ENCODE measurements at regions not wholly inside any gene's neighbourhood (a gene's known extent, or its start where the extent isn't known, plus 50 kb on each side); places are given as distances from the start of the nearest gene placed in this dataset.

DNA sequence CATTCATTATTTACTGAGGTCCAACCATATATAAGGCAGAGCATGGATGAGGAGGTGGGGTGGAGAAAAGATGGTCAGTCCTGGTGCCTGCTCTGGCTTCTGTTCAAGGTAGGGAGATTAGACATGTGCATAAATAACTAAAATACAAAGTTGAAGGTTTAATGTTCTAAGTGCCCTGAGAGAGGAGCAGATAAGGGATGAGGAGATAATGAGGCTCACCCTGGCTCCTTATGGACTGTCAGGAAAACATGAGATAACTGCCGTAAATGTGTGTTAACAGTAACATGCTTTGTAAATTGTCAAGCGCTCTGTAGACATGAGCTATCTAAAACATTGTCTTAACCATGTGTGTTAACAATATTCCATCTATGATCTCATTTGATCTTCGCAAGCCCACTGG lies 474.6 kb upstream of the USP24 start:
- no peak for DNase-seq (ENCODE audit: low read depth)
- H3K4me3 ChIP-seq (ENCODE audit: low read depth, low read length): no peak overlapping the region
- TF ChIP-seq, protein P1, sequence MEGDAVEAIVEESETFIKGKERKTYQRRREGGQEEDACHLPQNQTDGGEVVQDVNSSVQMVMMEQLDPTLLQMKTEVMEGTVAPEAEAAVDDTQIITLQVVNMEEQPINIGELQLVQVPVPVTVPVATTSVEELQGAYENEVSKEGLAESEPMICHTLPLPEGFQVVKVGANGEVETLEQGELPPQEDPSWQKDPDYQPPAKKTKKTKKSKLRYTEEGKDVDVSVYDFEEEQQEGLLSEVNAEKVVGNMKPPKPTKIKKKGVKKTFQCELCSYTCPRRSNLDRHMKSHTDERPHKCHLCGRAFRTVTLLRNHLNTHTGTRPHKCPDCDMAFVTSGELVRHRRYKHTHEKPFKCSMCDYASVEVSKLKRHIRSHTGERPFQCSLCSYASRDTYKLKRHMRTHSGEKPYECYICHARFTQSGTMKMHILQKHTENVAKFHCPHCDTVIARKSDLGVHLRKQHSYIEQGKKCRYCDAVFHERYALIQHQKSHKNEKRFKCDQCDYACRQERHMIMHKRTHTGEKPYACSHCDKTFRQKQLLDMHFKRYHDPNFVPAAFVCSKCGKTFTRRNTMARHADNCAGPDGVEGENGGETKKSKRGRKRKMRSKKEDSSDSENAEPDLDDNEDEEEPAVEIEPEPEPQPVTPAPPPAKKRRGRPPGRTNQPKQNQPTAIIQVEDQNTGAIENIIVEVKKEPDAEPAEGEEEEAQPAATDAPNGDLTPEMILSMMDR (IDR thresholded peaks at IDR 0.05; ENCODE audit: low read depth, low read length, missing control alignments): no peak
- in situ Hi-C loops (cut with HindIII; ENCODE audit: low sequenced_read_pairs): no loop called here

- in situ Hi-C loops (cut with HindIII; ENCODE audit: low sequenced_read_pairs): no loop called here
- H3K4me3 ChIP-seq (ENCODE audit: low read depth, low read length): no peak overlapping the region
- TF ChIP-seq, protein P1 (IDR thresholded peaks at IDR 0.05; ENCODE audit: low read depth, low read length, missing control alignments): no peak
- no peak for DNase-seq (ENCODE audit: low read depth)
Observed at GRCh38 chr1:55685560-55685959, 470.4 kb upstream of the USP24 start.

DNA sequence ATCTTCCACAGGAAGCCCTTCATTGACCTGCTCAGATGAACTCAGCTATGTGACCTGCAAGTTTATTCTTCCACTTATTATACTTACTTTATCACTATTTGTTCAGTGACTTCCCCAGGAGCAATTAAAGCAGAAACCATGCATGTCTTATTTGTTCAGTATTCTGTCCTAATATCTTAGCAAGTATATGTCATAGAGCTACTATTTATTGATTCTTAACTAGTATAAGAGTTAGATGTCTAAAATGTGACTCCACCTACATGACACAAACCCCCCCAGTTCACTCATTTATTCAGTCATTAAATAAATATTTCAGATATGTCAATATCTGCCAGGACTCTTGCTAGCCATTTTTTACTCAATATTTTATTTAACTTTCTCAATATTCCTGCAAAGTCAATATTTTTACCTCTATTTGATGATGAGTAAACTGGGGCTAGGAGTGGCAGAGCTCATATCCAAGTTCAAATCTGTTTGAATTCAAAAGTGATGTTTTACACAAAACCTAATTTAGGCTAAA lies 469.0 kb upstream of the USP24 start:
- no peak overlapping the region for H3K4me3 ChIP-seq (ENCODE audit: low read depth, low read length)
- in situ Hi-C loops (cut with HindIII; ENCODE audit: low sequenced_read_pairs): no loop called here
- DNase-seq (ENCODE audit: low read depth): no peak
- TF ChIP-seq, protein P1 (IDR thresholded peaks at IDR 0.05; ENCODE audit: low read depth, low read length, missing control alignments): no peak

DNA sequence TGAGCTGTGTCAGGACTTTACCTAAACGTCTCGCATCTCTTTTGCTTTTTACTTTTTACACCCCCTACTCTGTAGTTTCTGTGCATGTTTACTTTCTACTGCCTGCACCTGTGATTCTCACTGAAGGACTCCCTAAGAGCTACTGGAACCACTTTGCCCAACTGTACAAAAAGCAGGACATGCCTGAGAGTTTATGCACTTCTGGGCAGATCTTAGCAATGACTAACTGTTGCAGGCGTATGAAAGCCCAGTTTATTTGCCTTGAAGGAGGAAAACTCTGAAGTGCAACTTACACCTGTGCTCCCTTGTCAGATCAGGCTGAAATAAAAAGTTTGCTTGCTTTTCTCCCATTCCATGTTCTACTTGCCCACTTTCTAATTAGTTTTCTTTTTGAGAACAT lies 467.0 kb upstream of the USP24 start:
- H3K4me3 ChIP-seq (ENCODE audit: low read depth, low read length): no peak overlapping the region
- in situ Hi-C loops (cut with HindIII; ENCODE audit: low sequenced_read_pairs): no loop called here
- DNase-seq (ENCODE audit: low read depth): no peak
- TF ChIP-seq, protein P1 (IDR thresholded peaks at IDR 0.05; ENCODE audit: low read depth, low read length, missing control alignments): no peak

DNA sequence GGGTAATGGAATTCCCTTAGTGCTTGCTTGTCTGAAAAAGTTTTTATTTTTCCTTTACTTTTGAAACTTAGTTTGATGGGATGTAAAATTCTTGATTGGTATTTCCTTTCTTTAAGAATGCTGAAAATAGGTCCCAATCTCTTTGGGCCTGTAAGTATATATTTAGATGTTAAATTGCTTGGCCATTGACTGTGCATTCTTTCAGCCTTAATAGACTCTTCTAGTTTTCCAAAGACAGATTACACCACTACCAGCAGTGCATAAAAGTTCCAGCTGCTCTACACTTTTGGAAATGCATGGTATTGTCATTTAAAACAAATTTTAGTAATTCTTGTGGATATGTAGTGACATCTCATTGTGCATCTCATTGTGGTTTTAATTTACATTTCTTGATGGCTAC lies 464.8 kb upstream of the USP24 start:
- TF ChIP-seq, protein P1 (IDR thresholded peaks at IDR 0.05; ENCODE audit: low read depth, low read length, missing control alignments): no peak
- no peak for DNase-seq (ENCODE audit: low read depth)
- in situ Hi-C loops (cut with HindIII; ENCODE audit: low sequenced_read_pairs): no loop called here
- no peak overlapping the region for H3K4me3 ChIP-seq (ENCODE audit: low read depth, low read length)

DNA sequence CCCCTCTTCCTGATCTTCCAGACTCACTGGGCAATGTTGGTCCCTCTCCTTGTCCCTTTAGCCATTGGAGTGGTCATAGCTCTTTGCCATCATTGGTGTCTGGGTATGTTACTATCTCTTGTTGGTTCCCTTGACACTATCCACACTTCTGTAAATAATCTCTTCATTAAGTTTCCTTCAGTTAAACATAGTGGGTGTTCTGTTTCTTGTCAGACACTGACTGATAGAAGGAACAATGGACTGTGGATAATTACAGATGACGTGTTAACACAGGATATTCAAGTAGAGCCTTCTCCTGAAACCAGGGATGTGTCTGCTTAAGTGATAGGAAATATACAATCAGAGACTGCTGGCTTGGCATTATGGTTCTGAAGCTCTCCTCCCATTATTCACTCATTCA lies 458.3 kb upstream of the USP24 start:
- H3K4me3 ChIP-seq (ENCODE audit: low read depth, low read length): no peak overlapping the region
- in situ Hi-C loops (cut with HindIII; ENCODE audit: low sequenced_read_pairs): no loop called here
- no peak for DNase-seq (ENCODE audit: low read depth)
- TF ChIP-seq, protein P1 (IDR thresholded peaks at IDR 0.05; ENCODE audit: low read depth, low read length, missing control alignments): no peak

Measured in astrocyte of the cerebellum (primary cell).